H1 (cell line): ENCODE measurements at regions not wholly inside any gene's neighbourhood (a gene's known extent, or its start where the extent isn't known, plus 50 kb on each side); places are given as distances from the start of the nearest gene placed in this dataset.

Source experiments
- BCL11A ChIP-seq, 2 experiments: IDR thresholded peaks; one replicate each; pipeline ENCODE4 v1.6.1; 2011; ENCODE audit warnings: low read depth in 2 of 2, low read length in 2 of 2, mild to moderate bottlenecking in 2 of 2
- BRCA1 ChIP-seq: IDR thresholded peaks from 2 replicates; pipeline ENCODE4 v1.6.1; 2012; ENCODE audit warnings: low read depth, low read length, improper control_type of control experiment
- CHD2 ChIP-seq: IDR thresholded peaks from 2 replicates; pipeline ENCODE4 v1.6.1; 2012; ENCODE audit warnings: low read length, improper control_type of control experiment
- KDM1A ChIP-seq: fragments of 200-600, 300-600 bp; sonication (generic); IDR thresholded peaks from 2 replicates; pipeline ENCODE4 v1.7.1; 2016; ENCODE audit warnings: mild to moderate bottlenecking, low read length, borderline replicate concordance
- POLR2AphosphoS5 ChIP-seq: IDR thresholded peaks from 2 replicates; pipeline ENCODE4 v1.6.1; 2011; ENCODE audit warnings: low read depth, low read length

DNA sequence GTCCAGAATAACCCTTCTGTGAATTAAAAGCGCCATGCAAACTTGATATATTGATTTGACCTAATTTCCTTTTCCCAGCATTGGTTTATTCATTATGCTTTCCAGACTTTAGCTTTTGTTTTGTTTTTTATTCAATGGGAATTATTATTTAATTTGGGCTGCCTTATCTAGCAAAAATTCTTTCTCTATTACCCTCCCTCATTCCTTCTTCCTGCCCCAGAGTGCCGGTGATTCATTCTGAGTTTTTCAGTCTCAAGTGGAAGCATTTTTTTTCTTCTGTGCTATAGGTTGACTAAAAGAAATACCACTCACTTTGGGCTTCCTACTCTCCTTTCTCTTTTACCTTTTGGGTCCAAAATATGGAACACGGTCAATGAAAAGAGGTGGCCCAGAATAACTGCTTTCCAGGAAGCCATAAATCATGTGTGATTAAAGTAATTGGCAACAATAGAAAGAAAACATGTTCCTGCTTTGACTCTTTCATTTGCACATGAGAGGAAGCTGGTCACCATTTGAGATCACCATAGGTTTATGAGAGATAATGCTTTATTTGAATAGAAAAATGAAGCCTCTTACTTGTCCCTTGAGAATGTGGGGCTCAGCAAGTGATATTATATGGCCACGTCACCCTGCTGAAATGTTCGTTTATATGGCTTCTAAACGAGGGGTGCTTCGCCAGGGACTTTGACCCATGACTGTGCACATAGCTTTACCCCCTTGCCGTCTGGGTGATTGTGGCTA lies 422.8 kb upstream of the ZEB2 start (continued):
- TF ChIP-seq POLR2AphosphoS5: no peak
- no peak for TF ChIP-seq BCL11A (IDR thresholded peaks at IDR 0.05; ENCODE audit: low read depth in 2 of 2, low read length in 2 of 2)
- TF ChIP-seq CHD2: no peak
- no peak for TF ChIP-seq KDM1A
- no peak for TF ChIP-seq BRCA1
